ENCODE measurements at regions not wholly inside any gene's neighbourhood (a gene's known extent, or its start where the extent isn't known, plus 50 kb on each side); places are given as distances from the start of the nearest gene placed in this dataset.

GRCh38 chr18:57970356-57971095, 73.5 kb upstream of the NEDD4L start:
- peaks cover 13 to 19% of the 10 kb centered on the region in 2 donors for H3K27me3 Mint-ChIP-seq
- H3K9me3 Mint-ChIP-seq, result no peaks in the 10 kb centered on the region
- H3K4me3 Mint-ChIP-seq, result no peak overlapping the region
- H3K4me1 Mint-ChIP-seq (ENCODE audit: low read depth in 2 of 2), result peaks cover 0 to 10% of the 10 kb centered on the region in 2 donors
- ATAC-seq (peak in 1 of 2 donors; percentile 33), DNase-seq (ENCODE audit: low spot score) (no peak)
- H3K27ac Mint-ChIP-seq, result no peak overlapping the region
- H3K36me3 Mint-ChIP-seq, result no peaks in the 10 kb centered on the region

DNA sequence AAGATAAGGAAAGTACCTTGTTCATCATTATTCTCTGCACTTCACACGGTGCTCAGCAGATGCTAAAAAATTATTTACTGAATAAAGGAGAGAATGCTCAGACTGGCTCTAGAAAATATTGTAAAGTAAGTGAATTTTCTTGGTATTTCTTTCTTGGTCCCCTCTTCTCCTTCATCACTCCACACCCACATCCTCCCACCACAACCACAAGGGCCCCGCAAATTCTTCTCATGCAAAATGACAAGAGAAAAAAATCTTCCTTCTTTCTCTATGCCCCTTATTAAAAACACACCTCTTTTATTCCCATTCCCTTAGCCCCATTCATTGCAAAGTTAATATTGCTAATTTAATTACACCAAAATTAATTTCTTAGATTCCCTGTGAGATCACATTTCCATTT, 74.2 kb upstream of the NEDD4L start:
- H3K27ac Mint-ChIP-seq, result no peak overlapping the region
- H3K4me3 Mint-ChIP-seq, result no peak overlapping the region
- ATAC-seq, result no peak
- H3K36me3 Mint-ChIP-seq, result no peaks in the 10 kb centered on the region
- DNase-seq (ENCODE audit: low spot score), result no peak
- peaks cover 15 to 26% of the 10 kb centered on the region in 2 donors for H3K27me3 Mint-ChIP-seq
- H3K9me3 Mint-ChIP-seq, result no peaks in the 10 kb centered on the region
- H3K4me1 Mint-ChIP-seq (ENCODE audit: low read depth in 2 of 2), result peaks cover 0 to 10% of the 10 kb centered on the region in 2 donors

- DNase-seq (ENCODE audit: low spot score) (no peak), ATAC-seq (no peak)
- Mint-ChIP-seq H3K27ac (no peak overlapping the region), H3K4me1 (ENCODE audit: low read depth in 2 of 2) (peaks cover 0 to 10% of the 10 kb centered on the region in 2 donors), H3K9me3 (no peaks in the 10 kb centered on the region), H3K4me3 (no peak overlapping the region), H3K27me3 (peaks cover 14 to 34% of the 10 kb centered on the region in 2 donors), H3K36me3 (no peaks in the 10 kb centered on the region)
Observed at GRCh38 chr18:57965246-57965645, 78.8 kb upstream of the NEDD4L start.

GRCh38 chr18:57961876-57962505, 82.0 kb upstream of the NEDD4L start:
- DNase-seq (ENCODE audit: low spot score), result no peak
- H3K9me3 Mint-ChIP-seq, result no peaks in the 10 kb centered on the region
- ATAC-seq, result no peak
- H3K4me3 Mint-ChIP-seq, result no peak overlapping the region
- no peaks in the 10 kb centered on the region for H3K36me3 Mint-ChIP-seq
- peaks cover 15 to 38% of the 10 kb centered on the region in 2 donors for H3K27me3 Mint-ChIP-seq
- no peak overlapping the region for H3K27ac Mint-ChIP-seq
- no peaks in the 10 kb centered on the region for H3K4me1 Mint-ChIP-seq (ENCODE audit: low read depth in 2 of 2)

- Mint-ChIP-seq H3K9me3 (no peaks in the 10 kb centered on the region), H3K27ac (no peak overlapping the region), H3K4me1 (ENCODE audit: low read depth in 2 of 2) (no peaks in the 10 kb centered on the region), H3K27me3 (peaks cover 15 to 38% of the 10 kb centered on the region in 2 donors), H3K4me3 (no peak overlapping the region), H3K36me3 (no peaks in the 10 kb centered on the region)
- ATAC-seq (no peak), DNase-seq (ENCODE audit: low spot score) (no peak)
Observed at GRCh38 chr18:57961411-57961810, 82.6 kb upstream of the NEDD4L start.

DNA sequence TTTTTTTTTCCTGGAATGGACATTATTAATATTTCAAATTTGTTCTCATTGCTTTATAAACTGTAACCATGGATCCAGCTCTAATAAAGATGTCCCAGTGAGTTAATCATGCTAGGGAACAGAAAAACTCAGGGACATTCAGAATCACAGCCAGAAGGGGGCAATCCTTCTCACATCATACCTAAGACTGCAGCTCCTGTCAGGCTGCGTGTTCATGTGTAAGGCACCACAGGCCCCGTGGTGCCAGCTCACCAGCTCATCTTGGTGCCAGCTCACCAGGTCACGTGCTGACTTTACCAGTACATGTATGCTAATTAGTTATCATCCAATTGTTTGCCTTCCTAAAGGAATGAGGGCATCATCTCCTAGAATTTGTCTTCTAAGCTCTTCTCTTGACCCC, 84.7 kb upstream of the NEDD4L start:
- H3K9me3 Mint-ChIP-seq, result no peaks in the 10 kb centered on the region
- no peaks in the 10 kb centered on the region for H3K36me3 Mint-ChIP-seq
- no peak for ATAC-seq
- H3K4me3 Mint-ChIP-seq, result no peak overlapping the region
- no peaks in the 10 kb centered on the region for H3K4me1 Mint-ChIP-seq (ENCODE audit: low read depth in 2 of 2)
- H3K27ac Mint-ChIP-seq, result no peak overlapping the region
- H3K27me3 Mint-ChIP-seq, result peaks cover 11 to 28% of the 10 kb centered on the region in 2 donors
- no peak for DNase-seq (ENCODE audit: low spot score)

DNA sequence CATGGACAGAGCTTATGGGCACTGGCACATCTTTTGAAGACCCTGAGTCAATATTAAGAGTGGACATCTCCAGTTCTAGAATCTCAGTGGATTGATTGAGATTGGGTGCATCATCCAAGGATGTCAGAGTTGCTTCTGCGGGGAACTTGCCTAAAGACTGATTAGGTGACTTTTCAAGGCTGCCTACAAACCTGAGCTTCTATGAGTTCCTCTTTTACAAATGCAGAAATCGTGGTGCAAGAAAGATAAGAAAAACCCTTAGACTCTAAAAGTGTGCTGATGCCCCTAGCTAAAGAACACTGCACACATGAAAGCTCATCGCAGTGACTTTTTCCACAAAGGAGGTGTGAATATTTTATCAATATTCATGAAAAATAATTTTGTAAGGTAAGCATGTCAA, 86.8 kb upstream of the NEDD4L start:
- no peak overlapping the region for H3K27ac Mint-ChIP-seq
- H3K9me3 Mint-ChIP-seq, result no peaks in the 10 kb centered on the region
- H3K27me3 Mint-ChIP-seq, result peaks cover 7 to 27% of the 10 kb centered on the region in 2 donors

DNA sequence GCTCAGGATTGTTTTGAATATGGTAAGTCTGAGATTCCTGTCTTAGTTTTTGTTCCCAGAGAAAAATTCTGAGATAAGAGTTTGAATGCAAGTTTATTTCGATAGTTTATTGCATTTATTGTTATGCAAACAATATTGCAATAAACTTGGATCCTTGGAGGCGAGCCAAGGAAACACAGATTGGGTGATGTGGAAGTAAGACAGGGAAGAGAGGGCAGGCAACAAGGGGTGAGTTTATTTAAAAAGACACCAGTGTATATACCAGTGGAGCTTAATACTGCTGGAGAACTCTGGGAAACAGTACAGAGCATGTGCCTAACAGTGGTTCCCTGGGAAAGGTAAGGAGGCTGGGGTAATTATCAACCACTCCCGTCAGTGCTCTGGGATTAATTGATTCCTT, 87.5 kb upstream of the NEDD4L start:
- no peaks in the 10 kb centered on the region for H3K36me3 Mint-ChIP-seq
- no peaks in the 10 kb centered on the region for H3K9me3 Mint-ChIP-seq
- H3K27ac Mint-ChIP-seq, result no peak overlapping the region
- no peaks in the 10 kb centered on the region for H3K4me1 Mint-ChIP-seq (ENCODE audit: low read depth in 2 of 2)
- peaks cover 7 to 20% of the 10 kb centered on the region in 2 donors for H3K27me3 Mint-ChIP-seq
- H3K4me3 Mint-ChIP-seq, result no peak overlapping the region
- no peak for DNase-seq (ENCODE audit: low spot score)
- ATAC-seq, result no peak

More for the DNA sequence above, 86.8 kb upstream of the NEDD4L start:
- H3K36me3 Mint-ChIP-seq, result no peaks in the 10 kb centered on the region
- H3K4me1 Mint-ChIP-seq (ENCODE audit: low read depth in 2 of 2), result no peaks in the 10 kb centered on the region
- DNase-seq (ENCODE audit: low spot score) (no peak), ATAC-seq (no peak)
- no peak overlapping the region for H3K4me3 Mint-ChIP-seq

DNA sequence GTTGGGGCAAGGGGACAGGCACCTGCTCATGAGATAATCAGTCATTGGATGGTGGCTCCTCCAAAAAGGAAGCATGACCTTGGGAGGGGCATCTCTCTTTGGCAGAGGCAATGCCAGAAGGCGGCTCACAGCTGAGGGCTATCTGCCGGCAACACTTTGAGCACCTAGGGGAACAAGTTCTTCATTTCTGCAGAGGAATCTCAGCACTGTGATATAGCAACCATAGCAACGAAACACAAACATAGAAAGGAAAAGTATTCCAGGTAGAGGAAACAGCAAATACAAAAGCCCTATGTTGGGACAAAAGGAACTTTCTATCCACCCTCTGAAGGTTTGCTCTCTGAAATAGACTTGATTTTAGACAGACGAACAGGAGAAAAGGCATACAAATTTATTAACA, 89.1 kb upstream of the NEDD4L start:
- Mint-ChIP-seq H3K27me3 (peaks cover 4 to 7% of the 10 kb centered on the region in 2 donors), H3K9me3 (no peaks in the 10 kb centered on the region), H3K27ac (no peak overlapping the region), H3K36me3 (no peaks in the 10 kb centered on the region), H3K4me1 (ENCODE audit: low read depth in 2 of 2) (no peaks in the 10 kb centered on the region), H3K4me3 (no peak overlapping the region)
- DNase-seq (ENCODE audit: low spot score) (no peak), ATAC-seq (no peak)

DNA sequence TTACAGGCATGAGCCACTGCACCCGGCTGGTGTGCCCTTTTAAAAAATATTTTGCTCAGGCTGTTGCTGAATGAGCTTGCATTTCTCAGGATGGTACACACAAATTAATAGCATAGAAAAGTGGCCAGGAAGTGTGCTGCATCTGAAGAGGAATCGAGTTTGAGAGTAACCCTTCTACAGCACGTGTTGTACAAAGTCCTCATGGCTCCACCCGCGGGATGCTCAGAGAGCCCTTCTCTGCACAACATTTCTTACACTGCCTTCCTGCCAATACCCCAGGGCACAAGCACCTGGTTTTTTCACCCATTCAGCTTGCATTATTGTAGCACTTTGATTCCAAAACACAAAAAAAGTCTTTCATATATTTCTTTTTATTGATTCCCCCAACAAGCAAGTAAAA, 90.1 kb upstream of the NEDD4L start:
- no peak for DNase-seq (ENCODE audit: low spot score)
- H3K4me3 Mint-ChIP-seq, result no peak overlapping the region
- H3K36me3 Mint-ChIP-seq, result no peaks in the 10 kb centered on the region
- ATAC-seq, result no peak
- peaks cover 0 to 2% of the 10 kb centered on the region in 2 donors for H3K27me3 Mint-ChIP-seq
- no peaks in the 10 kb centered on the region for H3K9me3 Mint-ChIP-seq
- no peak overlapping the region for H3K27ac Mint-ChIP-seq
- H3K4me1 Mint-ChIP-seq (ENCODE audit: low read depth in 2 of 2), result no peaks in the 10 kb centered on the region

GRCh38 chr18:57951999-57952774, 91.8 kb upstream of the NEDD4L start:
- no peaks in the 10 kb centered on the region for H3K4me1 Mint-ChIP-seq (ENCODE audit: low read depth in 2 of 2)

GRCh38 chr18:57951117-57951796, 92.8 kb upstream of the NEDD4L start:
- Mint-ChIP-seq H3K36me3 (no peaks in the 10 kb centered on the region), H3K4me1 (ENCODE audit: low read depth in 2 of 2) (no peaks in the 10 kb centered on the region), H3K27me3 (peaks cover 0 to 3% of the 10 kb centered on the region in 2 donors), H3K9me3 (no peaks in the 10 kb centered on the region), H3K27ac (no peak overlapping the region), H3K4me3 (no peak overlapping the region)
- ATAC-seq (no peak), DNase-seq (ENCODE audit: low spot score) (no peak)

More at GRCh38 chr18:57951999-57952774, 91.8 kb upstream of the NEDD4L start:
- ATAC-seq (no peak), DNase-seq (ENCODE audit: low spot score) (no peak)
- peaks cover 0 to 3% of the 10 kb centered on the region in 2 donors for H3K27me3 Mint-ChIP-seq
- H3K9me3 Mint-ChIP-seq, result no peaks in the 10 kb centered on the region
- H3K27ac Mint-ChIP-seq, result no peak overlapping the region
- no peaks in the 10 kb centered on the region for H3K36me3 Mint-ChIP-seq
- no peak overlapping the region for H3K4me3 Mint-ChIP-seq

- no peaks in the 10 kb centered on the region for H3K9me3 Mint-ChIP-seq
- no peak overlapping the region for H3K27ac Mint-ChIP-seq
- H3K4me3 Mint-ChIP-seq, result no peak overlapping the region
- no peaks in the 10 kb centered on the region for H3K36me3 Mint-ChIP-seq
- ATAC-seq, result no peak
- H3K27me3 Mint-ChIP-seq, result peaks cover 0 to 3% of the 10 kb centered on the region in 2 donors
- no peak for DNase-seq (ENCODE audit: low spot score)
- H3K4me1 Mint-ChIP-seq (ENCODE audit: low read depth in 2 of 2), result no peaks in the 10 kb centered on the region
Observed at GRCh38 chr18:57950542-57950941, 93.5 kb upstream of the NEDD4L start.
